ENCODE measurements at regions not wholly inside any gene's neighbourhood (a gene's known extent, or its start where the extent isn't known, plus 50 kb on each side); places are given as distances from the start of the nearest gene placed in this dataset.

DNA sequence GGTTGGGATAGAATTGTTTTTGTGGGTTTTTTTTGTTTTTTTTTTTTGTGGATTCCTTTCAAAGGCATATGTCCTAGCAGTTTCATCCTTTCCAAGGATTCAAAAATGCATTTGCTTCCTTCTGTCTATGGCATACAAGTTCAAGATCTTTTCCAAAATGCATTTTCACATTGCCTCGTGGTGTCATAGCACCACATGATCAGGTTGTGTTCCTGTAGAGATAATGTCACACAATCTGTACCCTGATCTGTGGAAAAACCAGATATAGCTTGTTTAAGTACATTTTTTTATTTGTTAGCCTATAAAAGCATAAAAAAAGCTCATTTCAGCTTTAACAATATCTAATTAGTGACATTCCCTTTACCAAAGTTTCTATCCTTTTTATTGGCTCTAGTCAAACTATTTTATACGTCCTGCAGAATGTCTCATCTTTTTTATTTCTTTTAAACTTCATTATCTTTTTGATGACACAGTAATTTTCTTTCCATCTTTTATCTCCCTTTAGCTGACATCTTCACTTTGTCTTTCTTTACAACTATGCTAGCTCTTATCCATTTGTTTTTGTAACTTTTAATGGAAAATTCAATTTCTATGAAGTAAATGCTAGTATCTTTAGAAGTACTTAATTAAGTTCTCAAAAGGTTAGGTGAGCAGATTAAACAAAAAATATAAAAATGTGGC is 106.0 kb upstream of the NOVA1 start:
- in situ Hi-C loops (cut with HindIII; ENCODE audit: low sequenced_read_pairs): no loop called here
- TF ChIP-seq CTCF (IDR thresholded peaks at IDR 0.05; ENCODE audit: low read depth, low read length, missing control alignments): no peak
- DNase-seq (ENCODE audit: low read depth): no peak
- no peak overlapping the region for H3K4me3 ChIP-seq (ENCODE audit: low read depth, low read length)

GRCh38 chr14:26707234-26707633 is 109.4 kb upstream of the NOVA1 start:
- no peak for DNase-seq (ENCODE audit: low read depth)
- no peak overlapping the region for H3K4me3 ChIP-seq (ENCODE audit: low read depth, low read length)
- no peak for TF ChIP-seq CTCF (IDR thresholded peaks at IDR 0.05; ENCODE audit: low read depth, low read length, missing control alignments)
- in situ Hi-C loops (cut with HindIII; ENCODE audit: low sequenced_read_pairs): no loop called here

DNA sequence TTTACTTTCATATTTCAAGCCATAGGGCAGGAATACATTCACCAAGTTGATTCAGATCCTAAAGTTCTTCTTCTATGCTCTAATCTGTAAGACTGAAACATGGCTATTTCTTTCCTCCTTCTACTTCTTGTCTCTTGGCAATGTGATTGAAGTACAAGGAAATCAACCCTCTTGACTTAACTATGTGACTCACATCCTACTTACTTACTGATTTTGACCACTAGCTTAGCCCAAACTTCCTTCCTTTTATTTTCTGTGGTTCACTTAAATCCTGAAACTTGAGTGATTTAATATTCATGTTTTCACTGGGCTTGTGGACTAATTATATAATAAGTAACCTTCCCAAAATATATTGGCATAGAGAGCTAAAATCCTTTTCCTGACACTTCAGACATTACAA is 111.2 kb upstream of the NOVA1 start:
- no peak for TF ChIP-seq CTCF (IDR thresholded peaks at IDR 0.05; ENCODE audit: low read depth, low read length, missing control alignments)
- H3K4me3 ChIP-seq (ENCODE audit: low read depth, low read length): no peak overlapping the region
- peak; percentile 32 for DNase-seq (ENCODE audit: low read depth)
- in situ Hi-C loops (cut with HindIII; ENCODE audit: low sequenced_read_pairs): no loop called here

GRCh38 chr14:26719514-26719913 is 121.7 kb upstream of the NOVA1 start:
- no peak overlapping the region for H3K4me3 ChIP-seq (ENCODE audit: low read depth, low read length)
- TF ChIP-seq CTCF (IDR thresholded peaks at IDR 0.05; ENCODE audit: low read depth, low read length, missing control alignments): no peak
- in situ Hi-C loops (cut with HindIII; ENCODE audit: low sequenced_read_pairs): no loop called here
- no peak for DNase-seq (ENCODE audit: low read depth)

- H3K4me3 ChIP-seq (ENCODE audit: low read depth, low read length): no peak overlapping the region
- no peak for DNase-seq (ENCODE audit: low read depth)
- TF ChIP-seq CTCF (IDR thresholded peaks at IDR 0.05; ENCODE audit: low read depth, low read length, missing control alignments): no peak
- in situ Hi-C loops (cut with HindIII; ENCODE audit: low sequenced_read_pairs): no loop called here
Measured at GRCh38 chr14:26722258-26722657, 124.4 kb upstream of the NOVA1 start.

- peak; percentile 35 for DNase-seq (ENCODE audit: low read depth)
- H3K4me3 ChIP-seq (ENCODE audit: low read depth, low read length): no peak overlapping the region
- in situ Hi-C loops (cut with HindIII; ENCODE audit: low sequenced_read_pairs): no loop called here
- no peak for TF ChIP-seq CTCF (IDR thresholded peaks at IDR 0.05; ENCODE audit: low read depth, low read length, missing control alignments)
Measured at GRCh38 chr14:26729851-26730250, 132.0 kb upstream of the NOVA1 start.
